H9 (cell line): ENCODE measurements at regions not wholly inside any gene's neighbourhood (a gene's known extent, or its start where the extent isn't known, plus 50 kb on each side); places are given as distances from the start of the nearest gene placed in this dataset.

Experiments used
- DNase-seq: peaks from one replicate; pipeline ENCODE4 v3.0.0-alpha.2; 2017
- H2AFZ ChIP-seq: one replicate; pipeline ENCODE4 v1.6.1; 2013; ENCODE audit warnings: mild to moderate bottlenecking, low read length, control low read depth, moderate library complexity
- H2AK5ac ChIP-seq: 2 replicates; pipeline ENCODE4 v1.6.1; 2013; ENCODE audit warnings: low read length, control low read depth, mixed read lengths; ENCODE audit not compliant: insufficient read length
- H2BK120ac ChIP-seq: one replicate; pipeline ENCODE4 v1.6.1; 2013; ENCODE audit warnings: low read depth, mild to moderate bottlenecking, low read length, control low read depth, inconsistent platforms; ENCODE audit not compliant: poor library complexity, severe bottlenecking
- H2BK12ac ChIP-seq: 2 replicates; pipeline ENCODE4 v1.6.1; 2013; ENCODE audit warnings: low read length, control low read depth, mixed read lengths, low read depth; ENCODE audit not compliant: insufficient read length
- H2BK15ac ChIP-seq: 2 replicates; pipeline ENCODE4 v1.6.1; 2013; ENCODE audit warnings: low read depth, low read length, control low read depth
- H2BK20ac ChIP-seq: one replicate; pipeline ENCODE4 v1.6.1; 2013; ENCODE audit warnings: low read depth, mild to moderate bottlenecking, low read length, control low read depth, inconsistent platforms; ENCODE audit not compliant: poor library complexity, severe bottlenecking
- H2BK5ac ChIP-seq: 2 replicates; pipeline ENCODE4 v1.6.1; 2013; ENCODE audit warnings: low read length, control low read depth, mixed read lengths; ENCODE audit not compliant: insufficient read length
- H3K14ac ChIP-seq: 2 replicates; pipeline ENCODE4 v1.6.1; 2013; ENCODE audit warnings: low read length, control low read depth; ENCODE audit not compliant: insufficient read depth
- H3K18ac ChIP-seq: 2 replicates; pipeline ENCODE4 v1.6.1; 2013; ENCODE audit warnings: low read depth, mild to moderate bottlenecking, mixed read lengths, low read length, control low read depth; ENCODE audit not compliant: insufficient read length
- H3K23ac ChIP-seq: 2 replicates; pipeline ENCODE4 v1.6.1; 2013; ENCODE audit warnings: low read length, control low read depth, mixed read lengths, low read depth; ENCODE audit not compliant: insufficient read length
- H3K23me2 ChIP-seq: 2 replicates; pipeline ENCODE4 v1.6.1; 2013; ENCODE audit warnings: low read depth, mild to moderate bottlenecking, mixed read lengths, low read length, control low read depth; ENCODE audit not compliant: insufficient read length, poor library complexity, severe bottlenecking
- H3K27ac ChIP-seq: 2 replicates; pipeline ENCODE4 v1.5.1; 2013; ENCODE audit warnings: low read length, control low read depth, mixed read lengths, low read depth; ENCODE audit not compliant: insufficient read length
- H3K27me3 ChIP-seq: 2 replicates; pipeline ENCODE4 v1.6.1; 2013; ENCODE audit warnings: low read length, control low read depth, inconsistent platforms; ENCODE audit not compliant: insufficient read depth
- H3K4ac ChIP-seq: 2 replicates; pipeline ENCODE4 v1.6.1; 2013; ENCODE audit warnings: low read depth, mild to moderate bottlenecking, control low read depth, inconsistent platforms, low read length, moderate library complexity
- H3K4me1 ChIP-seq: 2 replicates; pipeline ENCODE4 v1.6.1; 2013; ENCODE audit warnings: low read length, control low read depth, inconsistent platforms; ENCODE audit not compliant: insufficient read depth
- H3K4me2 ChIP-seq: 2 replicates; pipeline ENCODE4 v1.6.1; 2013; ENCODE audit warnings: low read length, control low read depth, mixed read lengths; ENCODE audit not compliant: insufficient read length, insufficient read depth
- H3K56ac ChIP-seq: 2 replicates; pipeline ENCODE4 v1.6.1; 2013; ENCODE audit warnings: low read depth, mild to moderate bottlenecking, mixed read lengths, low read length, control low read depth; ENCODE audit not compliant: insufficient read length
- H3K79me1 ChIP-seq: 2 replicates; pipeline ENCODE4 v1.6.1; 2013; ENCODE audit warnings: low read depth, mild to moderate bottlenecking, moderate library complexity, low read length, control low read depth, inconsistent platforms; ENCODE audit not compliant: insufficient read depth, poor library complexity, severe bottlenecking
- H3K79me2 ChIP-seq: 2 replicates; pipeline ENCODE4 v1.6.1; 2013; ENCODE audit warnings: low read length, control low read depth, inconsistent platforms; ENCODE audit not compliant: insufficient read depth
- H3K9ac ChIP-seq: 2 replicates; pipeline ENCODE4 v1.6.1; 2013; ENCODE audit warnings: low read length, control low read depth, mixed read lengths; ENCODE audit not compliant: insufficient read length; ENCODE audit errors: extremely low read depth
- H3K9me3 ChIP-seq: one replicate; pipeline ENCODE4 v1.6.1; 2013; ENCODE audit warnings: low read depth, low read length, inconsistent platforms; ENCODE audit not compliant: control insufficient read depth
- H3T11ph ChIP-seq: one replicate; pipeline ENCODE4 v1.6.1; 2013; ENCODE audit warnings: mild to moderate bottlenecking, low read length, control low read depth, inconsistent platforms
- H4K20me1 ChIP-seq: one replicate; pipeline ENCODE4 v1.6.1; 2013; ENCODE audit not compliant: control insufficient read depth, insufficient read length, insufficient read depth
- H4K5ac ChIP-seq: 2 replicates; pipeline ENCODE4 v1.6.1; 2013; ENCODE audit warnings: low read depth, mild to moderate bottlenecking, mixed read lengths, low read length, control low read depth; ENCODE audit not compliant: insufficient read length
- H4K8ac ChIP-seq: replicated peaks from 2 replicates; pipeline ENCODE4 v1.6.1; 2013; ENCODE audit warnings: low read length, control low read depth, mixed read lengths, low read depth; ENCODE audit not compliant: insufficient read length
- H4K91ac ChIP-seq: 2 replicates; pipeline ENCODE4 v1.6.1; 2013; ENCODE audit warnings: low read depth, mild to moderate bottlenecking, moderate library complexity, mixed read lengths, low read length, control low read depth; ENCODE audit not compliant: insufficient read length
- H3K27ac Mint-ChIP-seq, 3 experiments: 2 replicates in 2 of 3; 3 replicates in 1 of 3; pipeline ENCODE4 v1.8.0; 2020 to 2021; ENCODE audit warnings: mixed read lengths in 3 of 3, mild to moderate bottlenecking in 1 of 3, moderate library complexity in 1 of 3
- H3K27me3 Mint-ChIP-seq: 2 replicates; pipeline ENCODE4 v1.8.0; 2021; ENCODE audit warnings: low read depth, mild to moderate bottlenecking, moderate library complexity, mixed read lengths
- H3K36me3 Mint-ChIP-seq, 3 experiments: 2 replicates in 2 of 3; 3 replicates in 1 of 3; pipeline ENCODE4 v1.8.0; 2020 to 2021; ENCODE audit warnings: low read depth in 3 of 3, mixed read lengths in 3 of 3; ENCODE audit not compliant: insufficient read depth in 1 of 3
- H3K4me1 Mint-ChIP-seq, 2 experiments: 2 replicates each; pipeline ENCODE4 v1.8.0; 2020; ENCODE audit warnings: mixed read lengths in 2 of 2
- H3K4me3 Mint-ChIP-seq, 2 experiments: 2 replicates in 1 of 2; 3 replicates in 1 of 2; pipeline ENCODE4 v1.8.0; 2020 to 2021; ENCODE audit warnings: mild to moderate bottlenecking in 2 of 2, mixed read lengths in 2 of 2, moderate library complexity in 1 of 2
- H3K9me3 Mint-ChIP-seq, 2 experiments: 2 replicates in 1 of 2; 3 replicates in 1 of 2; pipeline ENCODE4 v1.8.0; 2020; ENCODE audit warnings: mild to moderate bottlenecking in 2 of 2, mixed read lengths in 2 of 2, moderate library complexity in 1 of 2
- WGBS: extraction: QIAGEN DNeasy Blood & Tissue Kit; methylation state at CpG from one replicate; pipeline ENCODE4 v1.1.7; 2013; ENCODE audit warnings: missing lambda C conversion rate, low lambda C conversion rate, mixed read lengths; ENCODE audit not compliant: insufficient read length; ENCODE audit errors: extremely low coverage; 5-methylcytosine and 5-hydroxymethylcytosine counted together
- TF ChIP-seq, protein P1 (sequence below): fragments of 200-600 bp; sonication (generic); conservative IDR thresholded peaks from 3 replicates; pipeline ENCODE4 v1.8.0; 2021; ENCODE audit warnings: antibody characterized with exemption, mild to moderate bottlenecking

DNA sequence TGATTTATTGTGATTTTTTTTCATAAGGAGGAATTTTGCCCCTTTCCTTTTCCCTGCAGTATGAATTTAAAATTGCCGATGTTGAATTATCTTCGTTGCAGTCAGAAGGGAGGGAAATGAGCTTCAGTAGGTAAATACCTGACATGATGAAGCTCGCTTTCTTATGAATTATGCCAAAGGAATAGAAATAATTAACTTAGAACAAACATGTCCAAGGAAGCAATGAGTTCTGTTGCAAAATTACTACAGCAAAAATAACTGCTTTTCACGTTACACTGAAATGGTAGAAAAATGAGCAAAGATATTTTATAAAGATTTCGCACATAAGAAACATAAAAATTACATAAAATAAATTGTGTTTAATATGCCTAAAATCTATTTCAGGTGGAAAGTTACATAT is 91.1 kb upstream of the ZNF804A start:
- Histone ChIP-seq H4K5ac (no peak overlapping the region), H3K4me2 (no peak overlapping the region), H2BK15ac (no peak overlapping the region), H3K14ac (no peak overlapping the region), H2BK5ac (no peak overlapping the region), H4K20me1 (no peaks in the 10 kb centered on the region), H4K8ac (no peak overlapping the region), H3K23me2 (no peaks in the 10 kb centered on the region), H3K56ac (no peak overlapping the region), H3K9me3 (no peaks in the 10 kb centered on the region), H3K27ac (no peak overlapping the region), H3T11ph (no peak overlapping the region), H2BK20ac (no peak overlapping the region), H3K79me2 (no peaks in the 10 kb centered on the region), H2AFZ (no peak overlapping the region), H2AK5ac (no peak overlapping the region), H2BK120ac (no peak overlapping the region), H3K23ac (no peak overlapping the region), H3K79me1 (no peaks in the 10 kb centered on the region), H3K27me3 (no peaks in the 10 kb centered on the region), H3K4ac (no peak overlapping the region), H3K9ac (no peak overlapping the region), H2BK12ac (no peak overlapping the region), H3K4me1 (no peaks in the 10 kb centered on the region), H3K18ac (no peak overlapping the region), H4K91ac (no peak overlapping the region)
- no peaks in the 10 kb centered on the region for H3K36me3 Mint-ChIP-seq
- H3K4me1 Mint-ChIP-seq: peaks cover 3 to 9% of the 10 kb centered on the region in 2 experiments
- H3K27me3 Mint-ChIP-seq: no peaks in the 10 kb centered on the region
- peaks cover 0 to 4% of the 10 kb centered on the region in 2 experiments; a peak in 1 of 5 replicates for H3K9me3 Mint-ChIP-seq
- H3K27ac Mint-ChIP-seq: no peak overlapping the region
- H3K4me3 Mint-ChIP-seq: no peak overlapping the region
- no peak for DNase-seq
- WGBS: no CpG with 5 or more reads among the region's 5 CpGs
- TF ChIP-seq, protein P1, sequence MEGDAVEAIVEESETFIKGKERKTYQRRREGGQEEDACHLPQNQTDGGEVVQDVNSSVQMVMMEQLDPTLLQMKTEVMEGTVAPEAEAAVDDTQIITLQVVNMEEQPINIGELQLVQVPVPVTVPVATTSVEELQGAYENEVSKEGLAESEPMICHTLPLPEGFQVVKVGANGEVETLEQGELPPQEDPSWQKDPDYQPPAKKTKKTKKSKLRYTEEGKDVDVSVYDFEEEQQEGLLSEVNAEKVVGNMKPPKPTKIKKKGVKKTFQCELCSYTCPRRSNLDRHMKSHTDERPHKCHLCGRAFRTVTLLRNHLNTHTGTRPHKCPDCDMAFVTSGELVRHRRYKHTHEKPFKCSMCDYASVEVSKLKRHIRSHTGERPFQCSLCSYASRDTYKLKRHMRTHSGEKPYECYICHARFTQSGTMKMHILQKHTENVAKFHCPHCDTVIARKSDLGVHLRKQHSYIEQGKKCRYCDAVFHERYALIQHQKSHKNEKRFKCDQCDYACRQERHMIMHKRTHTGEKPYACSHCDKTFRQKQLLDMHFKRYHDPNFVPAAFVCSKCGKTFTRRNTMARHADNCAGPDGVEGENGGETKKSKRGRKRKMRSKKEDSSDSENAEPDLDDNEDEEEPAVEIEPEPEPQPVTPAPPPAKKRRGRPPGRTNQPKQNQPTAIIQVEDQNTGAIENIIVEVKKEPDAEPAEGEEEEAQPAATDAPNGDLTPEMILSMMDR: no peak
